T-helper 2 cell treated with Interferon-gamma antibody and Interleukin-4, amounts not matched to agents 5 μg/mL and 100 μg/mL, for 36 hours (primary cell): ENCODE measurements at regions not wholly inside any gene's neighbourhood (a gene's known extent, or its start where the extent isn't known, plus 50 kb on each side); places are given as distances from the start of the nearest gene placed in this dataset.
"Not testable (repeated sequence)": the region's sequence is repeated elsewhere in the genome, so short reads cannot be mapped to it uniquely, and the experiment has no call there.

Source experiments
- DNase-seq: peaks from one replicate; pipeline ENCODE4 v3.0.0; 2021; ENCODE audit warnings: low spot score
- H3K27ac Mint-ChIP-seq: one replicate; pipeline ENCODE4 v1.8.0; 2021; ENCODE audit warnings: mild to moderate bottlenecking, mixed read lengths
- H3K27me3 Mint-ChIP-seq: one replicate; pipeline ENCODE4 v1.8.0; 2021; ENCODE audit warnings: low read depth, mixed read lengths
- H3K36me3 Mint-ChIP-seq: one replicate; pipeline ENCODE4 v1.8.0; 2021; ENCODE audit warnings: low read depth, mixed read lengths
- H3K4me1 Mint-ChIP-seq: one replicate; pipeline ENCODE4 v1.8.0; 2021; ENCODE audit warnings: low read depth, mixed read lengths
- H3K4me3 Mint-ChIP-seq: one replicate; pipeline ENCODE4 v1.8.0; 2022; ENCODE audit warnings: mild to moderate bottlenecking, moderate library complexity, mixed read lengths
- H3K9me3 Mint-ChIP-seq: one replicate; pipeline ENCODE4 v1.8.0; 2021; ENCODE audit warnings: mixed read lengths

DNA sequence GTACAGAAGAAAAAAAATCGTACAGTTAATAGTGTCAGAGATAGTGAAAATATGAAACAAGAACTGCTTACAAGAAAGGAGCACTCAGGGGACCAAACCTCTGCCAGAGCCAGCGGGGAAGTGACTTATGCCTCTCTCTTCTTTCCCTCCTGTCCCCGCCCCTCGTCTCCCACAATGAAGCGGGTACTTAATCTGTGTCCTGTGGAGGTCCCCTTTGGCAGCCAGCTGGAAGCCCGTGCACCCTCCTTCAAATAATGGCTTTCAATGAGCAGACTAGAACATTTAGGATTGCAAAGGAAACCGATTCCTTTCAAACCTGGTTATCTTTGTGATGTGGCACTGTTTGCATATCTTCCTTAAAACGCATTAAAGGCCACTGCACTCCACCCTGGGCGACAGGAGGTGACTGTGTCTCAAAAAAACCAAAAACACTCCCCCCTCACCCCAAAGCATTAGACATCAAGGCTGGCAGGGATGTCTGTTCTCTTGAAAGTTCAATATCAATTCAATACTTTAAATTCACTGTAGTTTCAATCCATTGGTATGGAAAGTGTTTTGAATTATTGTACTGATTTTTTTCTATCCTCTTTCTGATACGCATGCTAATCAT is 51.7 kb downstream of the PPIAL4C start:
- not testable (repeated sequence) for H3K9me3 Mint-ChIP-seq, H3K36me3 Mint-ChIP-seq, H3K27me3 Mint-ChIP-seq
- H3K4me3 Mint-ChIP-seq = peak overlapping the region; percentile 93
- peak; percentile 36 for DNase-seq
- peak overlapping the region; percentile 100 for H3K27ac Mint-ChIP-seq
- peaks cover 21% of the 10 kb centered on the region for H3K4me1 Mint-ChIP-seq

- not testable (repeated sequence) for H3K27me3 Mint-ChIP-seq, H3K9me3 Mint-ChIP-seq, H3K36me3 Mint-ChIP-seq
- DNase-seq = peak; percentile 89
- H3K4me1 Mint-ChIP-seq = peaks cover 19% of the 10 kb centered on the region
- peak overlapping the region; percentile 100 for H3K27ac Mint-ChIP-seq
- peak overlapping the region; percentile 93 for H3K4me3 Mint-ChIP-seq
Observed at GRCh38 chr1:149636286-149637122, 52.9 kb downstream of the PPIAL4C start.

- not testable (repeated sequence) for H3K9me3 Mint-ChIP-seq, H3K4me3 Mint-ChIP-seq, DNase-seq, H3K27me3 Mint-ChIP-seq, H3K27ac Mint-ChIP-seq, H3K36me3 Mint-ChIP-seq
- H3K4me1 Mint-ChIP-seq = peaks cover 17% of the 10 kb centered on the region
Observed at GRCh38 chr1:149638481-149638880, 54.8 kb downstream of the PPIAL4C start.

GRCh38 chr1:149638901-149639658 is 55.4 kb downstream of the PPIAL4C start:
- H3K27ac Mint-ChIP-seq = not testable (repeated sequence)

GRCh38 chr1:149641179-149641578 is 57.5 kb downstream of the PPIAL4C start:
- H3K4me1 Mint-ChIP-seq, H3K27me3 Mint-ChIP-seq, H3K36me3 Mint-ChIP-seq, DNase-seq, H3K27ac Mint-ChIP-seq, H3K4me3 Mint-ChIP-seq, H3K9me3 Mint-ChIP-seq: not testable (repeated sequence)

More at GRCh38 chr1:149638901-149639658, 55.4 kb downstream of the PPIAL4C start:
- peaks cover 13% of the 10 kb centered on the region for H3K4me1 Mint-ChIP-seq
- H3K27me3 Mint-ChIP-seq, DNase-seq, H3K4me3 Mint-ChIP-seq, H3K9me3 Mint-ChIP-seq, H3K36me3 Mint-ChIP-seq: not testable (repeated sequence)

GRCh38 chr1:149644818-149645217 is 61.2 kb downstream of the PPIAL4C start:
- not testable (repeated sequence) for H3K4me3 Mint-ChIP-seq, H3K27me3 Mint-ChIP-seq, H3K36me3 Mint-ChIP-seq, H3K4me1 Mint-ChIP-seq, H3K9me3 Mint-ChIP-seq, H3K27ac Mint-ChIP-seq, DNase-seq

- H3K36me3 Mint-ChIP-seq, H3K4me1 Mint-ChIP-seq, H3K27ac Mint-ChIP-seq, H3K9me3 Mint-ChIP-seq, H3K27me3 Mint-ChIP-seq, DNase-seq: not testable (repeated sequence)
- H3K4me3 Mint-ChIP-seq = peak overlapping the region; percentile 86
Observed at GRCh38 chr1:149646360-149647017, 62.8 kb downstream of the PPIAL4C start.

DNA sequence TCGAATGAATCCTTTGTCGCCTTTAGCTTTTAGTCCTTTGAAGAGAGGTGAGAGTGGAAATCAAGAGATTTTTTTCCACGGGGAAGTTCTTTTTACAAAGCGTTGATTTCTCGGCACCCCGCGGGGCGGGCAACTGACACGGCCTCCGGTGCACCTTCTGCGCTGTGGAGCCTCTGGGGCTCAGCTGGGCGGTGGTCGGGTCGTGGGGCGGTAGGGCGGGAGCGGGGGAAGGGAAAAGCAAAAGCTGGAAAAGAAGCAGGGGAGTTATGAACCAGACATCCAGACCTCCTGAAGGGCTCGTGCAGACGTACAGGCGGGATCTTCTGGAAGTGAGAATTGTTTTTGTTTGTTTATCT is 63.3 kb downstream of the PPIAL4C start:
- not testable (repeated sequence) for H3K9me3 Mint-ChIP-seq, H3K36me3 Mint-ChIP-seq, H3K27me3 Mint-ChIP-seq, H3K4me1 Mint-ChIP-seq, DNase-seq, H3K27ac Mint-ChIP-seq
- H3K4me3 Mint-ChIP-seq = peak overlapping the region; percentile 32

- DNase-seq, H3K4me1 Mint-ChIP-seq, H3K9me3 Mint-ChIP-seq, H3K4me3 Mint-ChIP-seq, H3K27me3 Mint-ChIP-seq, H3K36me3 Mint-ChIP-seq, H3K27ac Mint-ChIP-seq: not testable (repeated sequence)
Observed at GRCh38 chr1:149657750-149658149, 74.1 kb downstream of the PPIAL4C start.

DNA sequence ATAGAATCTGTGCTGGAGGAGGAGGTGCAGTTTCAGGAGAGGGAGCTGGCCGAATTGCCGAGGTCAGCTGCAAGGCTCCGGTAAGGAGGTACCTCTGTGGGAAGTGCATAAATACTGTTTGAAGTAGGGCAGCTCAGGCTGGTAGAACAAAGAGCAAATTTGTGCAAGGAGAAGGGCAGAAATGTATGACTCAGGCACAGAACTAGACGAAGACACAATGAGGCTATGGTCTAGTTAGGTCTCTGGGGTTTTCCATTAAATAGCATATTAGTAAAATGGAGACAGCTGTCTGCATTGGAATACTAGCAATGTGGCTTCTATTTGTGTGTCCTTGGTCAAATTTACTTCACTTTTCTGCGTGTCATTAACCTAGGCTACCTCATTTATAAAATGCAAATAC is 74.5 kb downstream of the PPIAL4C start:
- not testable (repeated sequence) for DNase-seq, H3K27me3 Mint-ChIP-seq, H3K9me3 Mint-ChIP-seq

GRCh38 chr1:149664624-149665023 is 81.0 kb downstream of the PPIAL4C start:
- not testable (repeated sequence) for H3K27ac Mint-ChIP-seq, DNase-seq, H3K36me3 Mint-ChIP-seq, H3K4me1 Mint-ChIP-seq, H3K9me3 Mint-ChIP-seq, H3K27me3 Mint-ChIP-seq, H3K4me3 Mint-ChIP-seq

More for the DNA sequence above, 74.5 kb downstream of the PPIAL4C start:
- H3K36me3 Mint-ChIP-seq, H3K4me1 Mint-ChIP-seq, H3K27ac Mint-ChIP-seq, H3K4me3 Mint-ChIP-seq: not testable (repeated sequence)

- not testable (repeated sequence) for H3K9me3 Mint-ChIP-seq, H3K27ac Mint-ChIP-seq, DNase-seq, H3K36me3 Mint-ChIP-seq, H3K27me3 Mint-ChIP-seq, H3K4me1 Mint-ChIP-seq, H3K4me3 Mint-ChIP-seq
Observed at GRCh38 chr1:149665033-149665432, 81.4 kb downstream of the PPIAL4C start.

DNA sequence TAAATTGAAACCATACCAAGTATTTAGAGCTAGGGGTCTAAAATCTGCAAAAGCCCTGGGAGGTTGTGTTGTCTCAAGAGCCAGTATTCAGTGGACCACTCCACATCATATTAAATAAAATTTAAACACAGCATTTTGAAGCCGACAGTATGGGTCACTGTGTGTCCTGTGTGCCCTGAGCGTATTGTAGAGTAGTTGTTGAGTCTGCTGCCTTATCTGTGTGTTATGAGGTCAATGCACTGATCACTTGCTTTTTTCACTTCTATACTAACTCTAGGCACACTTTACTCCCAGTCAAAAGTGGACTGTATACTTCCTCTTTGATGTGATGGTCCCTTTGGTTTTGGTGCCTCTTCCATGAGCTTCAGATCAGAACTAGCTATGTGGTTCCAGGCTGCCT is 81.9 kb downstream of the PPIAL4C start:
- DNase-seq, H3K4me3 Mint-ChIP-seq, H3K27ac Mint-ChIP-seq, H3K36me3 Mint-ChIP-seq, H3K4me1 Mint-ChIP-seq, H3K9me3 Mint-ChIP-seq, H3K27me3 Mint-ChIP-seq: not testable (repeated sequence)
